Transverse colon (tissue), 4 donors: ENCODE measurements at regions not wholly inside any gene's neighbourhood (a gene's known extent, or its start where the extent isn't known, plus 50 kb on each side); places are given as distances from the start of the nearest gene placed in this dataset.

Experiments
- EP300 ChIP-seq: sonication (generic); formaldehyde crosslinking; IDR thresholded peaks from one replicate; pipeline ENCODE4 v1.6.1; 2017; ENCODE audit warnings: antibody characterized with exemption, low read depth
- POLR2A ChIP-seq: fragments of 450-650 bp; IDR thresholded peaks from one replicate; pipeline ENCODE4 v1.6.1; 2016; ENCODE audit warnings: antibody characterized with exemption, mild to moderate bottlenecking, moderate library complexity
- POLR2AphosphoS5 ChIP-seq, 3 donors: sonication (generic); formaldehyde crosslinking; IDR thresholded peaks; one replicate each; pipeline ENCODE4 v1.6.1; 2016; ENCODE audit warnings: antibody characterized with exemption in 3 of 3
- TF ChIP-seq, protein P1 (sequence below), 5 experiments: fragments of 200-600 bp in 3 of 5; fragments of 450-650 bp in 2 of 5; sonication (generic) in 3 of 5; IDR thresholded peaks; 1 replicate in 2 of 5; 2 replicates in 3 of 5; pipeline ENCODE4 v1.5.1; 2016 to 2017; ENCODE audit warnings: antibody characterized with exemption in 5 of 5, inconsistent platforms in 3 of 5, mild to moderate bottlenecking in 2 of 5, moderate library complexity in 1 of 5

DNA sequence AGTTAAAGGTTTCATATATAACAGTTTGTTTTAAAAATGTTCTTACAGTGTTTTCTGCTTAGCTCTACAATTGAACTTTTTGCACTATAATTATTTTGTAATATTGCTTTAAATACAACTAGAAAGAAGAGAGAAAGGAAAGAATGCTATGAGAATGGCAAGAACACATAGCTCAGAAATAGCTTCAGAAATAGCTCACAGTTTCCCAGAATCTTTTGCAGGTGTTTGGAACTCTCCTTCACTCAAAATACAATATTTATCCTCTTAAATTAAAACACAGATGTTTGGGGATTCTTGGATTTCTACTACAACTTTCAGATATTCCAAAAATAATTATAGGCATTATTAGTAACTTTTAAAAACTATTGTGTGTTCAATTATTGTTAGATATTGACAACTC lies 658.0 kb upstream of the DPPA4 start:
- TF ChIP-seq, protein P1, sequence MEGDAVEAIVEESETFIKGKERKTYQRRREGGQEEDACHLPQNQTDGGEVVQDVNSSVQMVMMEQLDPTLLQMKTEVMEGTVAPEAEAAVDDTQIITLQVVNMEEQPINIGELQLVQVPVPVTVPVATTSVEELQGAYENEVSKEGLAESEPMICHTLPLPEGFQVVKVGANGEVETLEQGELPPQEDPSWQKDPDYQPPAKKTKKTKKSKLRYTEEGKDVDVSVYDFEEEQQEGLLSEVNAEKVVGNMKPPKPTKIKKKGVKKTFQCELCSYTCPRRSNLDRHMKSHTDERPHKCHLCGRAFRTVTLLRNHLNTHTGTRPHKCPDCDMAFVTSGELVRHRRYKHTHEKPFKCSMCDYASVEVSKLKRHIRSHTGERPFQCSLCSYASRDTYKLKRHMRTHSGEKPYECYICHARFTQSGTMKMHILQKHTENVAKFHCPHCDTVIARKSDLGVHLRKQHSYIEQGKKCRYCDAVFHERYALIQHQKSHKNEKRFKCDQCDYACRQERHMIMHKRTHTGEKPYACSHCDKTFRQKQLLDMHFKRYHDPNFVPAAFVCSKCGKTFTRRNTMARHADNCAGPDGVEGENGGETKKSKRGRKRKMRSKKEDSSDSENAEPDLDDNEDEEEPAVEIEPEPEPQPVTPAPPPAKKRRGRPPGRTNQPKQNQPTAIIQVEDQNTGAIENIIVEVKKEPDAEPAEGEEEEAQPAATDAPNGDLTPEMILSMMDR (IDR thresholded peaks at IDR 0.05): no peak
- TF ChIP-seq POLR2A (no peak), EP300 (no peak), POLR2AphosphoS5 (IDR thresholded peaks at IDR 0.05) (no peak)
